H54 (cell line): ENCODE measurements at regions not wholly inside any gene's neighbourhood (a gene's known extent, or its start where the extent isn't known, plus 50 kb on each side); places are given as distances from the start of the nearest gene placed in this dataset.

Experiments
- DNase-seq: peaks from one replicate; pipeline ENCODE4 v3.0.0; 2011; ENCODE audit warnings: low spot score, mixed read lengths; ENCODE audit not compliant: insufficient read length
- FAIRE-seq: peaks from 3 replicates; lab custom pipeline; 2011; peaks lifted over from hg19 to GRCh38; lab: Jason Lieb, UNC
- POLR2A ChIP-seq: IDR thresholded peaks from 2 replicates; pipeline ENCODE4 v1.6.1; 2011; ENCODE audit warnings: low read depth, mild to moderate bottlenecking, low read length

- DNase-seq: no peak
- FAIRE-seq: no peak
- TF ChIP-seq POLR2A: no peak
Observed at GRCh38 chr1:173101589-173101988, 50.8 kb upstream of the TNFSF18 start.

DNA sequence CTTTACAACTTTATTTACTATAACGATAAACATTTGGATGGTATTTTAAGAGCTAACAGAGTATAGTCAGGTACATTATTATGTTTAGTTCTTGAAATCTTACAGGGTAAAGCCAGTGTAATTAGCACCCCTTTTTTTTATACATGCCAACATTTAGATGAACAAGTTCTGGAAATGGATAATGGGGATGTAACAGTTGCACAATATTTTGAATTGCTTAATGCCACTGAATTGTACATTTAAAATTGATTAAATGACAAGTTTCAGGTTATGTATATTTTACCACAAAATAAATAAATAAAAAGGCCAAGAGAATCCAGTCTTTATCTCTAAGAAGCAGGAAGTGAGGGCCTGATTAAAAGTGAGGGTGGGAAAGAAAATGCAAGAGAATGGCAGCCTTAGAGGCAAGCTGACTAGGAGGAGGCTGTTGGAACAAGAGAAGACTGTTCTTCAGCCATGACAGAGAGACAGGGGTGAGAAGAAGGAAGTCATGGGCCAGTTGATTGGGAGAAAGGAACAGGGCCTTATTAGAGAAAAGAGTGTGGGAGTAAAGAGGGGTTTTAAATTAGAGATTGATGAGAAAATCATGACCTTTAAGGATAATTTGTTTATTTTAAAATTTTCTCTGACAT is 49.9 kb upstream of the TNFSF18 start:
- no peak for DNase-seq
- TF ChIP-seq POLR2A: no peak
- FAIRE-seq: no peak
